HG03520 (cell line): ENCODE measurements at regions not wholly inside any gene's neighbourhood (a gene's known extent, or its start where the extent isn't known, plus 50 kb on each side); places are given as distances from the start of the nearest gene placed in this dataset.

Source experiments
- ATAC-seq: cut with Tn5 transposase; IDR thresholded peaks from one replicate; pipeline ENCODE4 v1.9.1; 2021; ENCODE audit warnings: mild to moderate bottlenecking, moderate library complexity; ENCODE audit not compliant: unreplicated experiment

DNA sequence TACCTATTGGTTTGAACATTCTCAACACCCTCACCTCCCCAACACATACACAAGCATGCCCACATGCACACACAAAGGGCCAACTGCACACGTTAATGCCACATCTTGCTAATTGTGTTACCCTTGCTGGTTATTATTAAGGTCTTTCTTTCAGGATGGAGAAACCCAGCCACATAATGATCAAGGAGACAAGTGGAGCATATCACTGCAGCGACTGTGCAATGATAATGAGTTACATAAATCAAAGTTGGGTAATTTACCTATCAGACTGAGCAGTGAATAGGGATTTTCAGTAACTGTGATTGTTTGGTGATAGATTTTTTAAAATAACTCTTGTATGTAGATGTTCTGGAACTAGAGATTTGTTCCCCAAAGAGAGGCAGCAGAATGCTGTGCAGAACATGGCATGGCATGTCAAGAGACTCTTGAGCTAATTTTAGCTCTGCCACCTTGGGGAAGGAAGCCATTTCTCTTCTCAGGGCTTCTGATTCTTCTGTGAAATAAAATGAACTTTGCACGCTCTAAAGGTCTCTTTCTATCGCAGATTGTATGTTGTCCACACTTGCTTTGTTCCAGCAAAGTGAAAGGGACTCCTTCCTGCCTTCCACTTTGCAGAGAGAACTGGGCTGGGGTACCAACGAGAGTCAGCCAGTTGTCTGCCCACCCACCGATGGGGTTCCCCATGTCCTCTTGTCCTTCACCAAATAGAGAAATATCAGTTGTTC is 126.0 kb upstream of the CAMK1G start:
- no peak for ATAC-seq

- no peak for ATAC-seq
These were observed 124.6 kb upstream of the CAMK1G start for GRCh38 chr1:209458921-209459320.

DNA sequence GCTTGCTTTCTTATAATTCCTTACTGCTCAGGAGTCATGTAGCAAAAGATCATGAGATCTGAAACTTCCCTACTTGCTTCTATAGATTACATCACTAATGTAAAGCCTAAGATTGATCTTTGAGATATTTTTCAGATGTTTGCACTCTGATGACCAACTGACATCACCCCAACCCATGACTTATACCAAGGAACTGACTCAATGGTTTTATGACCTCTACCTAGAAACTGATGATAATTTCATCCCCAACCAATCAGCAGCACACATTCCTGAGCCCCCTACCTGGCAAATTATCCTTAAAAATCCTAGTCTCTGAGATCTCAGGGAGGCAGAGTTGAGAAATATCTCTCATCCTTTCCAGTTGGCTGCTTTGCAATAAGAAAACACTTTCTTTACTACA is 122.3 kb upstream of the CAMK1G start:
- ATAC-seq, result no peak

DNA sequence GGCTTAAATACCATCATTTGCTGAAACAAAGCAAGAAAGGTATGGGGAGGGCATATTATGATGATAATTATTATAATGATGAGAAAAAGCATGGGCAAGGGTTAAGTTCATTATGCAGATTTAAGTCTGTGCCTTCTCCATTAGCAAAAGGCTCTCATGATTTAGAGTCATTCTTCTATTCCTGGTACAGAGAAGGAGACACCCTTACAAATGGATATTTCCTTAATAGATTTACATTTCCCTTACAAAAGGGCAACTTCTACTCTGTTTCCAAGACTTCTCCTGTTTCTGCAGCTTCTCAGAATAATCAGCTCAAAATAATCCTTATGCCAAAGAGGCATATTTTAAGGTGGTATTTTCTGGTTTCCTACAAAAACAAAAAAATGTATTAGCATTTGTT is 121.1 kb upstream of the CAMK1G start:
- ATAC-seq, result no peak

DNA sequence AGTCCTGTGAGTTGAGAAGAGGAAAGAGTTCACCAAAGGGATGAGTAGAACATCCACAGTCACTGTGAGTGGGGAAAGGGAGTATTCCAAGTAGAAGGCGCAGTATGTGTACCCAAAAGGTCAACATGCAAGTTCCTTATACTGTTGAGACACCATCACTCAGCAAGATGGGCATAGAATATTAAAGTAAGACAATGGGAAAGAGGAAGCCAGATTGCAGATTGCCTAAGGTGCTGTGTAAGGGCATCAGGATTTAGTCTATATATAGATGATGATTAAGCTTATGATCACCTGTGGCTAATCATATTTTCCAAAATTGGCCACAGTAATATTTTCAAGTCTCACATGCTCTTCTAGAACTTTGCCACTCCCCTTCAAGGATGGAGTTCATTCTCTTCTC is 120.1 kb upstream of the CAMK1G start:
- ATAC-seq, result no peak

GRCh38 chr1:209473025-209473424 is 110.5 kb upstream of the CAMK1G start:
- ATAC-seq, result no peak

GRCh38 chr1:209480345-209480744 is 103.2 kb upstream of the CAMK1G start:
- no peak for ATAC-seq

- ATAC-seq, result no peak
These were observed 99.8 kb upstream of the CAMK1G start for GRCh38 chr1:209483691-209484090.

GRCh38 chr1:209484429-209484828 is 99.1 kb upstream of the CAMK1G start:
- ATAC-seq, result no peak

DNA sequence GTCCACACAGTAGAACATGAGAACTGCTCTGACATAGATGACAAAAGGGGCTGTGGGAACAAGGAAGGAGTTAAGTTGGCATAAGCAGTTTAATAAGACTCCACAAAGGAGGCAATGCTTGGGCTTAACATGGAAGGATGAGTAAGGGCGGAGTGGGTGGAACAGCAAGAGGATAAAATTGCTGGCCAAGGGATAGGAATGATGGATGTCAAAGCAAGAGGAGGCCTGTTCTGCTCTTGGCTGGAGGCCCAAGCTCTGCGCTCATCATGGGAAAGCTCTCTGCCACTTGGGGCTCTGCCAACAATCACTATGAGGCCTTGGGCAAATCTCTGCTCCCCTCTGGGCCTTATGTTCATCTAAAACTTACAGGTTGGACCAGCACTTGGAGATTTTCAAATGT is 98.3 kb upstream of the CAMK1G start:
- ATAC-seq, result no peak

DNA sequence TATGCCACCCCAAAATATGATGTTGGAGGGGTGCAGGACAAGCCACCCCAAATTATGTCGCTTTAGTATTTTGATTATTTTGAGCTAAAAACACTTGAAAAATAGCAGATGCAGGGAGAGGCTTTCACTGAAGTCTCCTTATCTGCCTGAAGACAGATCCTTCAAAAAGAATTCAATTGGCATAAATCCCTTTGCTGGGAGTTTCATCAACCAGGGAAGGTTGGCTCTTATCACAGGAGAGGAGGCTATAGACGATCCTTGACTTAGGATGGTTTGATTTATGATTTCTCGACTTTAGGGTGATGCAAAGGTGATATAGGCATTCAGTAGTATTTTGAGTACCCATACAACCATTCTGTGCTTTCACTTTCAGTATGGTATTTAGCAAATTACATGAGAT is 97.8 kb upstream of the CAMK1G start:
- no peak for ATAC-seq

DNA sequence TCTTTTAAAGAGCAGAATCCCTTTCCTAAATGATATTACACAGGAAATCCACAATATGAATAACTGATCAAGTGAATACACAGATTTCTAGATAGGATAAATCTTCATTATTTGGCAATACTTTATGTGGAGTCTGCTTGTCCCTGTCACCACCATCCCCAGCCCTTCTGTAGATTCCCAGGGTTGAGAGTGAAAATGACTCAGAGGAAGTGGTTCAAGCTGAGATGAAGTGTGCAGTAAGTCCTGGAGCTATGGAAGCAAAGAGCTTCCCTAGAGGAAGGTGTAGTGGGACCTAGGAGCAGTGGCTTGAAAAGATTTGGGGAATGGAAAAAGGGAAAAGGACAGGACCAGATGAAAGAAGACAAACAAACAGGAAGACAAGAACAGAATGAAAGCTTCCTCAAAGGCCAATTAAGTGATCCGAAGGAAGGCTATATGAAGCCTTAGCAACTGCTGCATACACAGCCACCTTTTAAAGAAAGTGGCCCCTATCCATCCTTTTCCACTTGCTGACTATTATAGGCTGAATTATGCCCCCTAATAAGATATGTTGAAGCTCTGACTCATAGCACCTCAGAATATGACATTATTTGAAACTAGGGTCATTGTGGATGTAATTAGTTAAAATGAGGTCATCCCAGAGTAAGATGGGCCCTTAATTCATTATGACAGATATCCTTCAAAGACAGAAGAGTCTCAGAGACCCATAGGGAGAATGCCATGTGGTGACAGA is 96.5 kb upstream of the CAMK1G start:
- ATAC-seq, result no peak

GRCh38 chr1:209490013-209490412 is 93.5 kb upstream of the CAMK1G start:
- ATAC-seq, result no peak

DNA sequence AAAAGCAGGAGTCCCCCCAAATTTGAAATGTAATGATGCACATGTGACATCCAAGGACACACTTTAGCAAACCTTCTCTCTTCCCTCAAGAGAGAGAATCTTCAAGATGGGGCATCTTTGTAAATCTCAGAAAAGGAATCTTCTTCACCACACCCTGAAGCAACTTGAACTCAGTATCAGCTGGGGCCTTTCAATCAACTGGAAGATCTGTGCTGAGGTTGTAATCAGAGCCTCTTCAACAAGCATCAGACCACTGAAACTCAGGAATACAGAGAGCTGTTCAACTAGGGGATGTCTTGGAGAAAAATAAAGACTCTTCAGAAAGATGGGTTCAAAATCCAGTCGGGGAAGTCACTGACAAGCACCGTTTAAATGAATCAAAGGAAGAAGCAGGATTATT is 92.5 kb upstream of the CAMK1G start:
- no peak for ATAC-seq

DNA sequence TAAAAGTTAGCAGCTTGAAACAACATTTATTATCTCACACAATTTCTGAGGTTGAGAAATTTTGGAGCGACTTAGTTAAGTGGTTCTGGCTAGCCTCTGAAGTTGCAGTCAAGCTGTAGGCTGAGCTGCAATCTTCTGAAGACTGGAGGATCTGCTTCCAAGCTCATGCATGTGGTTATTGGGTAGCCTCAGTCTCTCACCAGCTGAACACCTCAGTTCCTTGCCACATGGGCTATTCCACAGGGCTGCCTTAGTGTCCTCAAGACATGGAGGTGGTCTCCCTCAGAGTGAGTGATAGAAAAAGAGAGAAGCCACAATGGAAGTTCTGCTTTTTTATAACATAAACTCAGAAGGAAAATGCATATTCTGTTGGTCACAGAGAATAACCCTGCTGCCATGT is 92.0 kb upstream of the CAMK1G start:
- ATAC-seq, result no peak

DNA sequence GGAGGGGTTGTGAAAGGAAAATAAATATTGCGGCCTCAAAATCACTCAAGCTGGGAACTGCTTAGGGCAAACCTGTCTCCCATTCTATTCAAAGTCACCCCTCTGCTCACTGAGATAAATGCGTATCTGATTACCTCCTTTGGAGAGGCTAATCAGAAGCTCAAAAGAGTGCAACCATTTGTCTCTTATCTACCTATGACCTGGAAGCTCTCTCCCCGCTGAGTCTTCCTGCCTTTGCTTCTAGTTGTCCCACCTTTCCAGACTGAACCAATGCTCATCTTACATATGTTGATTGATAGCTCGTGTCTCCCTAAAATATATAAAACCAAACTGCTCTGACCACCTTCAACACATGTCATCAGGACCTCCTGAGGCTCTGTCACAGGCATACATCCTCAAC is 91.6 kb upstream of the CAMK1G start:
- ATAC-seq, result no peak

DNA sequence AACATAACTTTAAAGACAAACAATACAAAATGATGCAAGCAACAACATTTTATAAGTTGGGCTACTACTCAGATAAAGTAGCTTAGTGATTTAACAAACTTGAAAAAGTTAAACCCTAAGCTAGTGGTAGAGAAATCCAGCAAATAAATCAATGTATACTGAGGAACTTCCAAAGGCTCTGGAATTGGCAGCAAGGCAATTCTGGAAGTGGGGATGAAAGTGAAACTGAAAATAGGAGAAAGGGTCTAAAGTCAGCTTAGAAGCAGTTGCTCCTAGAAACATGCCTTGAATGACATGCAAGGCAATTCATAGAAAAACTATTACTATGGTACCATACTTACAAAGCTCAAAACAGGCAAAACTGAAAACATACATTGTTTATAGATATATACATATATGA is 90.0 kb upstream of the CAMK1G start:
- no peak for ATAC-seq

GRCh38 chr1:209497729-209498128 is 85.8 kb upstream of the CAMK1G start:
- ATAC-seq, result no peak

DNA sequence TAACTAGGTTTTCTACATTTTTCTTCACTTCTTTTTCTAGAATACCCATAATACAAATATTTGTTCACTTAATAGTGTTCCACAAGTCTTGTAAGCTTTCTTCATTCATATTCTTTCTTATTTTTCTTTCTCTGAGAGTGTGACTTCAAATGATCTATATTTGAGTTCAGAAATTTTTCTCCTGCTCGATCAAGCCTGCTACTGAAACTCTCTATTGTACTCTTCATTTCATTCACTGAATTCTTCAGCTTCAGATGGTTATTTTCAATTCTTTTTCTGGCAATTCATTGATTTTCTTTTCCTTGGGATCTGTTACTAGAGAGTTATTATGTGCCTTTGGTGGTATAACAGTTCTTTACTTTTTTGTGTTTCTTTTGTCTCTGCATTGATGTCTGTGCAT is 82.5 kb upstream of the CAMK1G start:
- ATAC-seq, result no peak

- no peak for ATAC-seq
These were observed 80.3 kb upstream of the CAMK1G start for GRCh38 chr1:209503196-209503595.

- no peak for ATAC-seq
These were observed 78.9 kb upstream of the CAMK1G start for GRCh38 chr1:209504571-209504970.

GRCh38 chr1:209505044-209505443 is 78.5 kb upstream of the CAMK1G start:
- ATAC-seq, result no peak

DNA sequence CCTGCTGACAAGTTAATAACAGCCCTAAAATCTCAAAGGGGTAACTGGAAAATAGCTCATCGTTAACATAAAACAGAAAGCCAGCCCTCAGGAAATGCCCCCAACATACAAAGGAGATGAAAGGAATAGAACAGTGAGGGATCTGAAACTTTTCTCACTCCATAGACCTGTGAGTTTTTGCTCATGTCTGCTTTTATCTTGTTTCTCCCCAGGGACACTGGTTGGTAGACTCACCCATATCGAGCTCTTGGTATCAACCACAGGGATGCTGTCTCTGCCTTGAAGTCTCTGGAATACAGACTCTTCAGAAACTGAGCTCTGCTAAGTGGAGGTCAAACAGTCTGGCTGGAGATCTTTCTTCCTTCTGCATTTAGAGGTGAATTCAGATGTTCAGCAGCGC is 77.4 kb upstream of the CAMK1G start:
- ATAC-seq, result no peak
